GM04504 (cell line): ENCODE measurements at regions not wholly inside any gene's neighbourhood (a gene's known extent, or its start where the extent isn't known, plus 50 kb on each side); places are given as distances from the start of the nearest gene placed in this dataset.

Source experiments
- DNase-seq: peaks from one replicate; pipeline ENCODE4 v3.0.0-alpha.2; 2012; ENCODE audit warnings: low read depth

- no peak for DNase-seq
Observed at GRCh38 chr4:89363786-89364185, 56.2 kb upstream of the GPRIN3 start.

- no peak for DNase-seq
Observed at GRCh38 chr4:89358935-89359638, 51.5 kb upstream of the GPRIN3 start.

- no peak for DNase-seq
Observed at GRCh38 chr4:89357787-89358186, 50.2 kb upstream of the GPRIN3 start.
